NT2/D1 (cell line): ENCODE measurements at regions not wholly inside any gene's neighbourhood (a gene's known extent, or its start where the extent isn't known, plus 50 kb on each side); places are given as distances from the start of the nearest gene placed in this dataset.

Source experiments
- YY1 ChIP-seq: IDR thresholded peaks from 2 replicates; pipeline ENCODE4 v1.6.1; 2011; ENCODE audit not compliant: insufficient read length, insufficient read depth
- ZNF274 ChIP-seq: IDR thresholded peaks from 2 replicates; pipeline ENCODE4 v1.6.1; 2011; ENCODE audit warnings: mild to moderate bottlenecking, low read depth, low read length

DNA sequence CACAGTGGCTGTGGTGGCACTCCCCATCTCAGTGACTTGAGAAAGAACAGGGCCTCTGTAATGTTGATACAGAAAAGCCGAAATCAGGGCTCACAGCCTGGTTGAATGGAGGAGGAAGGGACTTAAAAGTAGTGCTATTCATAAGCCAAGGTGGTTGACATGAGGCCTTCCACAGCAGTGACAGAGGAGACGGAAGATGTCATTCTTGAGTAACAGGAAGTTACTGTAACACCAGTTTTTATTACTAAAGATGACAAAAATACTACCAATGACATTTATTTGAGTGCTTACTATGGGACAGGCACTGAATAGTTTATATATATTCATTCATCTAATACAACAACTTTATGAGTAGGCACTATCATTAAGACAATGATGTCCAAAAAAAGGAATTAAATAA, 52.8 kb upstream of the GNG12 start:
- TF ChIP-seq ZNF274 = no peak
- no peak for TF ChIP-seq YY1
